ENCODE measurements at regions not wholly inside any gene's neighbourhood (a gene's known extent, or its start where the extent isn't known, plus 50 kb on each side); places are given as distances from the start of the nearest gene placed in this dataset.

- DNase-seq, result no peak
Observed at GRCh38 chr16:86894029-86894567, 315.7 kb downstream of the FOXL1 start.

- no peak for DNase-seq
Observed at GRCh38 chr16:86894925-86895324, 316.6 kb downstream of the FOXL1 start.

- DNase-seq, result no peak
Observed at GRCh38 chr16:86895606-86896005, 317.3 kb downstream of the FOXL1 start.

- DNase-seq, result no peak
Observed at GRCh38 chr16:86896976-86897375, 318.6 kb downstream of the FOXL1 start.

DNA sequence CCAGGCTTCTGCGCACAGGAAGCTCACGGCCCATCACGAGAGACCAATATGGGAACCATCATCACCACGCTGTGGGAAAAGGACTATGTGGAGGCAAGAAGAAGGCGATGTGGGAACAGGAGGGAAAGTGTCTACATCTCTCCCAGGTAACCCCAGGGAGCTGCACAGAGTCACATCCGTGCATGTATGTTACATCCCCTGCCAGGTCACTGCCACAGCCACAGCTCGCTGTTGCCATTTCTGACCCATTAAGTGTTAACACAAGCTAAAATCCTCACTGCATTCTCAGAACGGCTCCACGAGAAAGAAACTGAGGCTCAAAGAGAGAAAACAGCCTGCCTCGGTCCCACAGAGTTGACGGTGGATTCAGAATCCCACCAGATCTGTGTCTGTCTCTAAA lies 319.1 kb downstream of the FOXL1 start:
- no peak for DNase-seq

GRCh38 chr16:86898386-86898785 lies 320.0 kb downstream of the FOXL1 start:
- peak; percentile 86 for DNase-seq

DNA sequence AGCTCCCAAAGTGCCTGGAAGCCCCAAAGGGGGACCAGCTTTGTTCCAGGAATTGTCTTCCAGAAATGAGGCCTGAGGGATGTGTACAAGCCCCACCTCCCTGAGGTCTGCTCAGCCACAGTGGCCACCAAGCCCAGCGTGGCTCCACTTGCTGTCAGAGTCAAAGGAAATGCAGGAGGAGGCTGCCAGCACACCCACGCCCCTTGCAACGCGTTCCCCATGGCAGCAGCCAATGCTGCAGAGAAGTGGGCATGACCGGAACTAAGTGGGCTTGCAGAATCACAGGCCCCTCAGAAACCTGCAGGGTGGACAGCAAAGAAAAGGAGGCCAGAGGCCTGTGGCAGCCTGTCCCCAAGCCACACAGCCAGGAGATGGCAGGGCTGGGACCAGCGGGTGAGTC lies 320.8 kb downstream of the FOXL1 start:
- DNase-seq, result no peak

- DNase-seq, result no peak
Observed at GRCh38 chr16:86899757-86900156, 321.4 kb downstream of the FOXL1 start.

GRCh38 chr16:86901483-86901882 lies 323.1 kb downstream of the FOXL1 start:
- DNase-seq, result no peak

DNA sequence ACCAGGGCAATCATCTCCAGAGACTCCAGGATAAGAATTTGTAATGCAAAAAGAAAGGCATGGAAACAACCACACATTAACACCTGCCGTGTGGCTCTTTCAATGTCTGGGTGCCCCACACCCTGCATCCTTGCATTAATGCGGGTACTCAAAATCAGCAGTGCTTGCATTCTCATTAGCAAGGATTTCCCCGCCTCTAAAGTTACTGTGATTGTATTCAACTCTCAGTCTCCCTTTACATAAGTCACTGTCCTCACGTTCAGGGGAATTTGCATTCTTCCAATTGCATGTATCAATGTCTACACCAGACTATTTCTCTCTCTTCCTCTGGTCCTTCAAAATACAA lies 324.3 kb downstream of the FOXL1 start:
- DNase-seq, result no peak

DNA sequence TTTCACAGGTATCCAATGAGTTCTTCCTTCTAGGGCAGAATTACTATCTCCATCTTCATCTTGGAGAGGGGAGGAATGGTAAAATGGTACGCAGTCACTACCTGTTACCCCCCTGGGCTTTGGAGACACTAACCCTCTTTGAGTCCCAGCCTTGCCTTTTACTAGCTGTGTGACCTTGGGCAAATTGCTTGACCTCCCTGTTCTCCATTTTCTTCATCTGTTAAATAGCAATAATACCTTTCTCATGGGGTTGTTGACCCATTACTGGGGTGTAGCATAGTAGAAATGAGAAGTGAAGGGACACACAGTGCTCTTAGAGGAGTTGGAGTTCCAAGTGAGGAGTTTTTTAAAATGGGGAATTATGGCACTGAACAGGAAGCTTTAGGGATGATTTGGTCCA lies 324.7 kb downstream of the FOXL1 start:
- no peak for DNase-seq

DNA sequence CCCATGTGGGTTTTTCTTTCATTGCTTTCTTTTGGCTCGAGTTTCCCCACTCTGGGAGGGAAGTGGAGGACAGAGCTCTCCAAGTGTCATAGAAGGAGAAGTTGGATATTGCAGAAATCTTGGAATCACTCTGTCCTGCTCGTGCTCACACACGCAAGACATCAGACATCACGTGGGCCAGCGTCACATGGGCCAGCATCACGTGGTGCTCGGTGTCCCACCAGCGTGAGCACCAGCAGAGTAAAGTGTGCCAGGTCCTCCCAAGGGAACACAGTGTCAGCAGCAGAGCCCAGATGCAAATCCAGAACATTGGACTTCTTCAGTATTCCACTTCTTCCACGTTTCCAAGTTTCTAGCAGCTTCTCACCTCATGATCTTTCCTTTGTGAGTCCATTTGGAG lies 327.0 kb downstream of the FOXL1 start:
- no peak for DNase-seq

- no peak for DNase-seq
Observed at GRCh38 chr16:86906623-86907022, 328.3 kb downstream of the FOXL1 start.

DNA sequence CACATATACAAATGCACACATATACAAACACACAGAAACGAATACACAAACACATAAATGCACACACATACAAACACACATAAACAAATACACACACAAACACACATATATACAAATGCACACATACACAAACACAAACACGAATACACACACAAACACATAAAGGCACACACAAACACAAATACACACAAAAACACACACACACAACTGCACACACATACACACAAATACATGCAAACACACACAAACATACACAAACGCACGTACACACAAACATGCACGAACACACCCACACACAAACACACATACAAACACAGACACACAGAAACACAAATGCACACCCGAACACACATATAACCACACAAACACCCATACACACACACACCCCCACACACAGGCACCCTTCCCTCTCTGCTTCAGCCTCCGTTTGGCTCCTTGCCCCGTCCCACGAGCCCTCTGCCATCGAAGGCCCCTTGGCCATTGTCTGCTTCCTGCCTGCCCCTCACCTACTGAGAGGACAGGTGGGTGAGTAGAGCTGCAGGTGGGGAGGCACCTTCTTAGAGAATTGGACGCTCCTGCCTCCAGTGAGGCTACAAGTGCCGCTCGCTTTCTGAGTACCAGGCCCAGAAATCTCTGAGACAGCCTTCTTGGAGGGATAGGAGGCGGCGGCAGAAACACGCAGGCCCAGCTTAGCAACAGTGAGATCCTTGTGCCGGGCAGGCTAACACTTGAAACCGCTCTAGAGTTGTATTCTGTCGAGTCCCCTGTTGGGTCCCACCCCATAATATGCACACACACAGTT lies 331.2 kb downstream of the FOXL1 start:
- DNase-seq, result no peak

DNA sequence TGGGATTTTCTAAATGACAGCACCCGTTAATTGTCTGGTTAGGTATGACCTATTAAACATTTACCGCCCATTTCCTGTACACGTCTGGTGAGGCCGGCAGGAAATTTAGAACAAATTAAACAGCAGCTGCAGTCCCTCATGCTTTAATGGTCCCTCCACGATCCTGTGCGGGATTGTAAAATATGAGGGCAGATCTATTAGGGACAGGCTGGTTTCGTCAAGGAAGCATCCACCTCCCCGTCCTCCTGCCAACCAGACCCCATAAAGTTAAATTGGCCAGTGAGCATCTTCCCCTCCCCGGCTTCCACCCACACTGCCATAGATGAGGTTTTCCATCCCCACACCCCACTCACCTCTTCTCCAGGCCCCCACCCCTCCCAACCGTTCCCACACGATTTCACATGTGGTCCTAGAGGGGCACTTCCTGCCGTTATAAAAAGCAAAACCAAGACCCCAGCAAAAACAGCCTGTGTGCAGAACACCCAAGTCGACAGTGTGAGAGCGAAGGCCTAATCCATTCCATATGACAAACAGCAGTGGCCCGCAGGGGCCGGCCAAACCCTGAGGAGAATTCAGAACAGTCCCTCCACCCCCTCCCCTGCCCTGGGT lies 331.9 kb downstream of the FOXL1 start:
- no peak for DNase-seq

- no peak for DNase-seq
Observed at GRCh38 chr16:86911437-86911958, 333.1 kb downstream of the FOXL1 start.

- no peak for DNase-seq
Observed at GRCh38 chr16:86913886-86914285, 335.5 kb downstream of the FOXL1 start.

GRCh38 chr16:86914876-86915717 lies 336.7 kb downstream of the FOXL1 start:
- DNase-seq, result no peak

DNA sequence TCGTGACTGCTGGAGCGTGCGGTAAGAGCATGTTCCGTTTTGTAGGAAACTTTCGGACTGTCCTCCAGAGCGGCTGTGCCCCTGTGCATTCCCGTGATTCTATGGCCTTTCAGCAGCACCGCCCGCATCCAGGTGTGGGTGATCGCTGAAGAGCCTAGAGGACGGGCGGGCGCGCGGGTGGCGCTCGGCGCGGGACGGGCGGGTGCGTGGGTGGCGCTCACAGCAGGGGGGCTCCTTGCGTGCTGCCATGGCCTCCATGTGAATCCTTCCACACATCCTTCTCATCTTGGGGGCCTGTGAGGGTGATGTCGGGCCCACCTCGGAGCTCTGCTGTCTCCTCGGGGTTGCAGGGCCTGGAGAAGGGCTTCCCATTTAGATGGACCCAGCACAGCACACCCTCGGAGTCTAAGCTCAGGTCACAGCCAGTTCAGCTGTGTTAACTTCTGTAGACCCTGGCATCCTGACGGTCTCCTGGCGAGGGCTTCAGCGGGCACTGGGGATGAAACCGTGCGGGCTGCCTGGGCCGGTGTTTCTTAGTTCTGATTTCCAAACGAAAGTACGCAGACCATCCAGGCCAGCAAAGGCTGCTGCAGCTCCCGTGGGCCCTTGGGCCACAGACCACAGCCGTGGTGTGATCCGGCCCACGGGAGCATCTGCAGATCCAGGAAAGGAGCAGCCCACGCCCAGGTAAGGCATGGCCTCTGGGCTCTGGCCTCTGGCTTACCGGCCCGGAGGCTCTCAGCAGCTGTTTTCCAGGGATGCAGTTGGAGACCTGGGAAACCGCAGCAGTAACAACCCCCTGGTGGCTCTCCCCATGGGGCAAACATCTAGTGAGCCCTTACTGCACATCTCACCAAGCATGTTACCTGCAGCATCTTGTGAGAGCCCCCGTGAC lies 339.4 kb downstream of the FOXL1 start:
- no peak for DNase-seq

DNA sequence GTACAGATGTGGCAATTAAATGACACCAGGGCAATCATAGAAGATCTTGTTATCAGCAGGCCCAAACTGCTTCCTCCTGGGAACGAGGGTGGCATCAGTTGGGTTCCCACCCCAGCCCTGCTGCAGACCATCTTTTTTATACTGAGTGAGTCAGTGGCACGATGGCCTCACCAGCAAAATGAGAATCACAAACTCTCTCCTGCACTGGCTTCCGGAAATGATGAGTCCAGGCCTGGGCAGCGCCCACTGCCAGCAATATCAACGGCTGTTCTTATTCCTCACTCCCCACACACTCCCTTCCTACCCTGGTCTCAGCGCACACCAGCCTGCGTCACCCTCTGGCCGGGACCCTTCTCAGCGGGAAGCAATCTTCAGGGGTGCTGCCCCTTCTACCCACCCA lies 340.3 kb downstream of the FOXL1 start:
- DNase-seq, result no peak

- DNase-seq, result no peak
Observed at GRCh38 chr16:86919078-86919477, 340.7 kb downstream of the FOXL1 start.

DNA sequence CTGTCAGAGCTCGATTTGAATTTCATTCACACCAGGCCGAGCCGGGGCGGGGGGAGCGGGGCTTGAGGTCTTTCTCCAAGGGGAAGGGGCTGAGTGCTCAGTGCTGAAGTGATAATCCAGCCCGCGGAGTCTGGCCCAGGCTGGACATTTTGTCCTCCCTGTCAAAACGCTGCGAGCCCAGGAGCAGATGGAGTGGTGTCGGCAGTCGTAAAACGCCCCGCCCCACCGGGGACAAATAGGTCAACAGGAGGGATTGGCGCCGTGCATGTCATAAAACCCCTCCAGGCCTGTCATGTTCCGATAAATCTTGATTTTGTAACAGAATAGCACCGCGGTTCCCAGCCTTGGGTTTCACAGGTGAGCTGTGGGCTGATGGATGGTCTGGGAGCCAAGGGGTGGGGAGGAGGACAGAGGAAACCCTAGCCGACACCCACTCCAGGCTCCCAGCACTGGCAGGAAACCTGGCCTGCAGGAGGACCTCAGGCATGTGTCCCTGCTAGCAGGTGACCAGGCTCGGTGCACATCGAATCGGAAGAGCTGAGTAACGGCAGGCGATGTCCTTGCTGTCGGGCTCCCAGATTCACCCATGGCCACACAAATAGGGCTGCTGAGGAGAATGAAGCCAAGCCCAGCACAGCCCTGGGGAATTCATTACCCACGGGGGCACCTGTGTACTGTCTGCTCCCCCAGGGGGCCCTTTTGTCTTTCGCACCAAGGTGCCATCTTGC lies 341.4 kb downstream of the FOXL1 start:
- peak; percentile 34 for DNase-seq

Measured in NCI-H82 (cell line).